ENCODE measurements at regions not wholly inside any gene's neighbourhood (a gene's known extent, or its start where the extent isn't known, plus 50 kb on each side); places are given as distances from the start of the nearest gene placed in this dataset.
A peak's percentile ranks its signal among the peaks of the same experiment; 100 is the strongest.
"Not testable (repeated sequence)": the region's sequence is repeated elsewhere in the genome, so short reads cannot be mapped to it uniquely, and the experiment has no call there.

DNA sequence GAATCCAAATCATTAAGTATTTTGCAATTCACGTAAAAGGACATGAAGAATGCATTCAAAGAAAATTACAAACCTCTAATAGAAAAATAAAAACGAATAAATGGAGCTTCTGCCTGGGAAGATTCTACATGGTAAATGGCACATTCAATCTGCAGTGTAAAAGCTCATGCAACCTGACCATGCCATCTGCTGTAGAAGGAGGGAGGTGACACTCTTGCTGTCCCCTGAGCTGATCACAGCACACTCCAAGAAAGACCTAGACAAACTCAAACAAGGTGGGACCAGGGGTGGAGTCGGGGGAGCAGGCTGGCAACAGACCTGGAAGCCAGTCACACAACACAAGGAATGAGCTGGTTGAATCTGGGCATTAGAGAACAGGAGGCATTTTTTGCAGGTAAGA is 101.8 kb downstream of the BDH1 start:
- 57 to 65% (median 60%) methylated on average over 3 of the region's 3 CpGs for WGBS, 3 donors
- TF ChIP-seq, protein P1, sequence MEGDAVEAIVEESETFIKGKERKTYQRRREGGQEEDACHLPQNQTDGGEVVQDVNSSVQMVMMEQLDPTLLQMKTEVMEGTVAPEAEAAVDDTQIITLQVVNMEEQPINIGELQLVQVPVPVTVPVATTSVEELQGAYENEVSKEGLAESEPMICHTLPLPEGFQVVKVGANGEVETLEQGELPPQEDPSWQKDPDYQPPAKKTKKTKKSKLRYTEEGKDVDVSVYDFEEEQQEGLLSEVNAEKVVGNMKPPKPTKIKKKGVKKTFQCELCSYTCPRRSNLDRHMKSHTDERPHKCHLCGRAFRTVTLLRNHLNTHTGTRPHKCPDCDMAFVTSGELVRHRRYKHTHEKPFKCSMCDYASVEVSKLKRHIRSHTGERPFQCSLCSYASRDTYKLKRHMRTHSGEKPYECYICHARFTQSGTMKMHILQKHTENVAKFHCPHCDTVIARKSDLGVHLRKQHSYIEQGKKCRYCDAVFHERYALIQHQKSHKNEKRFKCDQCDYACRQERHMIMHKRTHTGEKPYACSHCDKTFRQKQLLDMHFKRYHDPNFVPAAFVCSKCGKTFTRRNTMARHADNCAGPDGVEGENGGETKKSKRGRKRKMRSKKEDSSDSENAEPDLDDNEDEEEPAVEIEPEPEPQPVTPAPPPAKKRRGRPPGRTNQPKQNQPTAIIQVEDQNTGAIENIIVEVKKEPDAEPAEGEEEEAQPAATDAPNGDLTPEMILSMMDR (IDR thresholded peaks at IDR 0.05), result peak; percentile 54
- Histone ChIP-seq H3K4me1 (peaks cover 10% of the 10 kb centered on the region), H3K27me3 (ENCODE audit: insufficient read depth in 3 of 3, low read length in 2 of 3) (peaks cover 0 to 8% (median 0%) of the 10 kb centered on the region in 3 donors), H3K9me3 (no peaks in the 10 kb centered on the region), H3K27ac (no peak overlapping the region), H3K4me3 (no peak overlapping the region), H3K36me3 (ENCODE audit: insufficient read depth in 1 of 2, low read depth in 1 of 2) (no peaks in the 10 kb centered on the region)
- ATAC-seq (peak in 3 of 4 donors; percentile 47 to 57 (median 54)), DNase-seq (no peak)
- intact Hi-C loops (cut with DNase I), result loop anchor here (2.0 to 10.0 kb wide), 4 partner anchors 159 to 231 kb away; partner anchors contain the start of gene DLG1 (in 1 of the 2)

DNA sequence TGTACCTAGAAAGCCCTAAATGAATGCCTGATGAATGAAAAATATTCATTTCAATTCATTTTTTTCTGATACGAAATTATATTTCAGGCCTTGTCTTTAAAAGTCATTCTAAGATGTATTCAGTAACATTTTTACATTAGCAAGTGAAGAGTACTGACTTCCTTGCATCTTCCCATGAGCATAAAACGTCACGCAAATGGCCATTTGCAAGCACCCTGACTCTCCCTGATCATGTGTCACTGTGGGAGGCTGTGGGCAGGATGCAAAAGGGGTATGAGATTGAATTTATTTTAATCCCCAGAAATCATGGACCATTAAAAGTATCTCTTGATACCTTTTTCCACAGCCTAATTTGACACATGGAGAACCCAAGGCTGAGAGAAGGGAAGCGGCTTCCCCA is 105.0 kb downstream of the BDH1 start:
- Histone ChIP-seq H3K27me3 (ENCODE audit: insufficient read depth in 3 of 3, low read length in 2 of 3) (peaks cover 0 to 8% (median 0%) of the 10 kb centered on the region in 3 donors), H3K9me3 (no peaks in the 10 kb centered on the region), H3K27ac (no peak overlapping the region), H3K4me3 (no peak overlapping the region), H3K4me1 (no peaks in the 10 kb centered on the region), H3K36me3 (ENCODE audit: insufficient read depth in 1 of 2, low read depth in 1 of 2) (no peaks in the 10 kb centered on the region)
- WGBS, 3 donors, result 79 to 85% (median 85%) methylated on average over 4 of the region's 4 CpGs
- DNase-seq, result no peak
- TF ChIP-seq, protein P1 (IDR thresholded peaks at IDR 0.05), result no peak
- ATAC-seq, result no peak
- intact Hi-C loops (cut with DNase I), result loop anchor here (5.0 to 10.0 kb wide), 3 partner anchors 156 to 196 kb away; partner anchors contain the start of gene DLG1 (in 1 of the 2)

DNA sequence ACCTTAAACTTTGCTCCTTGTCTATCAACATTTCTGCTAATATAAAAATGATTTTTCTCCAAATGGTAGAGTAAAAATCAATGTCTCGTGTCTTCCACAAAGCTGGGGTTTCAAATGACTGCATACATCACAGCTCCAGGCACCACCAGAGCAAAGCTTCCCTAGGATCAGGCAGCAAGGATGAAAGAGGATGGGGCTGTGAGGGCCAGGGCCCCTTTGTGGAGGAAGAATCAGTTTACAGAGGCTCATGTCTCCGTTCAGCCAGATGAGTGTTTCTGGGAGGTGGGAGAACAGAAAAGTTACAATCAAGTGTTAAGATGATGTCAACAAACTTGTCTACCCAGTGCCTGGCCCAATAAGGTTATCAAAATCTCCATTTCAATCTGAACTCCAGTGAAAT is 105.5 kb downstream of the BDH1 start:
- ATAC-seq (no peak), DNase-seq (no peak)
- TF ChIP-seq, protein P1 (IDR thresholded peaks at IDR 0.05), result no peak
- intact Hi-C loops (cut with DNase I), result loop anchor here (5.0 to 10.0 kb wide), 3 partner anchors 156 to 196 kb away; partner anchors contain the start of gene DLG1 (in 1 of the 2)
- Histone ChIP-seq H3K4me1 (no peaks in the 10 kb centered on the region), H3K36me3 (ENCODE audit: insufficient read depth in 1 of 2, low read depth in 1 of 2) (no peaks in the 10 kb centered on the region), H3K9me3 (no peaks in the 10 kb centered on the region), H3K27me3 (ENCODE audit: insufficient read depth in 3 of 3, low read length in 2 of 3) (peaks cover 0 to 3% (median 0%) of the 10 kb centered on the region in 3 donors), H3K4me3 (no peak overlapping the region), H3K27ac (no peak overlapping the region)
- WGBS, 3 donors, result 46 to 79% (median 78%) methylated on average over 2 of the region's 2 CpGs

DNA sequence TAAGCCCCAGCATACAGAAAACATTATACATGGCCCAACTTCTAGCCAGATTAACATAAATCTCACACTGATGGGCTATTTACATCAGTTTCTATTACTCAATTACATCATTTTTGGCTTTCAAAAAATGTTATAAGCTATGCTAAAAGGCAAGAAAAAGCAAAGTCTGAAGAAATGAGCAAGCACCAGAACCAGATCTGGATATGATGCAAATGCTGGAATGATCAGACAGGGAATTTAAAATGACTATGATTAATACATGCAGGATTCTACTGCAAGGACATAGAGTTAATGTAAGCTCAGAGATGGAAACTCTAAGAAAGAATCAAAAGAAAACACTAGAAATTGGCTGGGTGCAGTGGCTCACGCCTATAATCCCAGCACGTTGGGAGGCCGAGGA is 106.6 kb downstream of the BDH1 start:
- intact Hi-C loops (cut with DNase I); H3K9me3 ChIP-seq; DNase-seq; H3K4me1 ChIP-seq; H3K27ac ChIP-seq; H3K36me3 ChIP-seq (ENCODE audit: insufficient read depth in 1 of 2, low read depth in 1 of 2); ATAC-seq; H3K4me3 ChIP-seq; H3K27me3 ChIP-seq (ENCODE audit: insufficient read depth in 3 of 3, low read length in 2 of 3): not testable (repeated sequence)
- 85 to 93% (median 92%) methylated on average over 3 of the region's 3 CpGs for WGBS, 3 donors

DNA sequence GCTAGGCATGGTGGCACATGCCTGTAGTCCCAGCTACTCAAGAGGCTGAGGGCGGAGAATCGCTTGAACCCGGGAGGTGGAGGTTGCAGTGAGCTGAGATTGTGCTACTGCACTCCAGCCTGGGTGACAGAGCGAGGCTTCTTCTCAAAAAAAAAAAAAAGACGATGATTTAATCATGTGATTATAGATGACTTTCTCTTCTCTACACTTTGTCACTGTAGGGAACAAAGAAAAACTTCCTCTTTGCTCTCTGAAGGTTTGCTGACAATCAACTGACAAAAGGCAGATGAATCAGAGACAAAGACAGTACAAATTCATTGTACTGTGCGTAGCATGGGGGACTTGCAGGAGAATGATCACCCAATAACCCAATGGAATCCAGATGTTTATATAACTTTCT is 108.0 kb downstream of the BDH1 start:
- H3K4me3 ChIP-seq; ATAC-seq; H3K4me1 ChIP-seq; DNase-seq; H3K27me3 ChIP-seq (ENCODE audit: insufficient read depth in 3 of 3, low read length in 2 of 3); H3K27ac ChIP-seq; H3K9me3 ChIP-seq; intact Hi-C loops (cut with DNase I); H3K36me3 ChIP-seq (ENCODE audit: insufficient read depth in 1 of 2, low read depth in 1 of 2): not testable (repeated sequence)
- 87 to 93% (median 90%) methylated on average over 6 of the region's 6 CpGs for WGBS, 3 donors

DNA sequence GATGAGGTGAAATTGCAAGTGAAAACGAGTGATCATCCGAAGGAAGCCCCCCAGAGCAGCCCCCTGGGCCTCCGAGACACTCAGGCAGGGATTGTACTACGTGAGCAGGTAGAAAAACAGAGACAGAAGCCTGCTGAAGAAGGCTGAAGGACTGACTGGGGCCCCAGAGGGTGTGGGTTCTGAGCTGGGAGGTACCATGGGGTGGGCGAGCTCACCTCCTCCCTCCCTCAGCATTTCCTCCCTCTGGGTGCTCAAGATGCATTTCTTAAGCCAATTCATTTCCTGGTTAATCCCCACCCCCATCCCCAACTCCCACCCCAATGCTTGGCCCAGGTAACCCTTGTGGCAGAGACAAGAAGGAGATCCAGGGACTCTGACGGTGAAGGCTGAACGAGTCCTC is 108.7 kb downstream of the BDH1 start:
- no peak overlapping the region for H3K4me3 ChIP-seq
- intact Hi-C loops (cut with DNase I), result no loop called here
- DNase-seq (no peak), ATAC-seq (no peak)
- WGBS, 3 donors, result 85 to 91% (median 89%) methylated on average over 7 of the region's 7 CpGs
- H3K9me3 ChIP-seq, result no peaks in the 10 kb centered on the region
- H3K27me3 ChIP-seq (ENCODE audit: insufficient read depth in 3 of 3, low read length in 2 of 3), result no peaks in the 10 kb centered on the region
- no peaks in the 10 kb centered on the region for H3K4me1 ChIP-seq
- H3K27ac ChIP-seq, result no peak overlapping the region
- no peaks in the 10 kb centered on the region for H3K36me3 ChIP-seq (ENCODE audit: insufficient read depth in 1 of 2, low read depth in 1 of 2)
- TF ChIP-seq, protein P1 (IDR thresholded peaks at IDR 0.05), result no peak
